ENCODE measurements at regions not wholly inside any gene's neighbourhood (a gene's known extent, or its start where the extent isn't known, plus 50 kb on each side); places are given as distances from the start of the nearest gene placed in this dataset.

DNA sequence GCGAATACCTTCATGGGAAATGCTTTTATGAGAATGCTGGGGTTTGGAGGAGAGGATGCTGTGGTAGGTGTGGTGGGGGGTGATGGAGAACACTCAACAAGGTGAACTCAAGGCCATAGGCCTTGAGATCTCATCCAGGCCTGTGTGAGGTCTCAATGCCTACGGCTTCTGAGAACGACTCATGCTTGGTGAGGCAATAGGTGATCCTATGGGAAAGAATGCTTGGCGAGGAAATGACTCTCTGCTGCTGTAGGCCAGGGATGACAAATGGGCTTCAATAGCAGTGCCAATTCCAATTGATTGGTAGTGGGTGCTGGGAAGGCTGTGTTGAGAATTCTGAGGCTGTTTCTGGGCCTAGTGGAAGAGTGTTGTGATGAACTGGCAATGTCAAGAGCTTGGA is 280.2 kb upstream of the CLINT1 start:
- H3K36me3 Mint-ChIP-seq (ENCODE audit: insufficient read depth, unreplicated experiment), result no peaks in the 10 kb centered on the region
- intact Hi-C loops (cut with micrococcal nuclease), result no loop called here
- no peaks in the 10 kb centered on the region for H3K9me3 Mint-ChIP-seq (ENCODE audit: unreplicated experiment)
- no peak overlapping the region for H3K27ac Mint-ChIP-seq (ENCODE audit: low read depth, unreplicated experiment)
- TF ChIP-seq CTCF (IDR thresholded peaks at IDR 0.05; ENCODE audit: unreplicated experiment), result no peak
- POLR2A ChIA-PET, result interaction anchor here (1.2 to 1.7 kb wide), 2 partner anchors 9 to 88 kb away, joined by 4 to 5 read pairs; no protein-coding TSS in a partner anchor
- CTCF ChIA-PET, result interaction anchor here (0.7 to 1.5 kb wide), 5 partner anchors 16 to 968 kb away, joined by 3 to 6 read pairs (median 3); no protein-coding TSS in a partner anchor
- H3K27me3 Mint-ChIP-seq (ENCODE audit: insufficient read depth, unreplicated experiment), result no peaks in the 10 kb centered on the region
- no TSS peak for BruUV-seq (replicated peaks)
- H3K4me1 Mint-ChIP-seq (ENCODE audit: insufficient read depth, unreplicated experiment), result no peaks in the 10 kb centered on the region
- H3K4me3 Mint-ChIP-seq (ENCODE audit: unreplicated experiment), result no peak overlapping the region
- DNase-seq (ENCODE audit: unreplicated experiment), result peak; percentile 78

DNA sequence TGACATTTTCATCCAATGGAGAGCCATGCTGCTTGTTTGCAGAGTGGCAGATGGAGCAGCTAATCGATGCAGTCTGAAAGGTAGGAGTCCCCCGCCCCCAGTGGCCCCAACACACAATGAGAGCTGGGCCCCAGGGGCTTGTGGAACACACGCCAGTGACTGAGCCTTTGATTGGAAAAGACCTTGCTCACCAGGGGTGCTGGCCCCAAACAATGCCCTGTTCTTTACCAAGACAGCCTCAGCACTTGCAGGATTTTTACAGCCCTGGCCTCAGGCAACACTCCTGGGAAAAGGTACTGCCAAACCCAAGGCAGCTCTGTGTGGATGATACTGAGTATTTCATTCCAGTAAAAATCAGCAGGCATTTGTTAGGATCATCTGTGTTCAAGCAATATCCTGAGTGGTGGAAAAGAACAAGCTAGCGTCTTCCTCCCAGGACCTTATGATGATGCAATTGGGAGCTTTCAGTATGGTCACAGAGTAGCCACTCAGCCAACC is 276.8 kb upstream of the CLINT1 start:
- CTCF ChIA-PET, result interaction anchor here (0.8 to 1.6 kb wide), 6 partner anchors 30 to 997 kb away, joined by 3 to 8 read pairs (median 4); no protein-coding TSS in a partner anchor
- intact Hi-C loops (cut with micrococcal nuclease), result no loop called here
- H3K4me3 Mint-ChIP-seq (ENCODE audit: unreplicated experiment), result no peak overlapping the region
- POLR2A ChIA-PET, result no interaction called here
- H3K36me3 Mint-ChIP-seq (ENCODE audit: insufficient read depth, unreplicated experiment), result no peaks in the 10 kb centered on the region
- H3K27ac Mint-ChIP-seq (ENCODE audit: low read depth, unreplicated experiment), result no peak overlapping the region
- H3K4me1 Mint-ChIP-seq (ENCODE audit: insufficient read depth, unreplicated experiment), result peaks cover 7% of the 10 kb centered on the region
- BruUV-seq (replicated peaks), result no TSS peak
- TF ChIP-seq CTCF (IDR thresholded peaks at IDR 0.05; ENCODE audit: unreplicated experiment), result no peak
- no peak for DNase-seq (ENCODE audit: unreplicated experiment)
- no peaks in the 10 kb centered on the region for H3K9me3 Mint-ChIP-seq (ENCODE audit: unreplicated experiment)
- no peaks in the 10 kb centered on the region for H3K27me3 Mint-ChIP-seq (ENCODE audit: insufficient read depth, unreplicated experiment)

- CTCF ChIA-PET, result interaction anchor here (0.7 to 1.3 kb wide), 3 partner anchors 10 to 58 kb away, joined by 3 to 5 read pairs (median 4); no protein-coding TSS in a partner anchor
- intact Hi-C loops (cut with micrococcal nuclease), result no loop called here
Observed at GRCh38 chr5:158133369-158133768, 274.4 kb upstream of the CLINT1 start.

GRCh38 chr5:158127536-158127935 is 268.6 kb upstream of the CLINT1 start:
- Mint-ChIP-seq H3K9me3 (ENCODE audit: unreplicated experiment) (no peaks in the 10 kb centered on the region), H3K36me3 (ENCODE audit: insufficient read depth, unreplicated experiment) (peaks cover 5% of the 10 kb centered on the region), H3K27ac (ENCODE audit: low read depth, unreplicated experiment) (no peak overlapping the region), H3K4me1 (ENCODE audit: insufficient read depth, unreplicated experiment) (no peaks in the 10 kb centered on the region), H3K4me3 (ENCODE audit: unreplicated experiment) (no peak overlapping the region), H3K27me3 (ENCODE audit: insufficient read depth, unreplicated experiment) (no peaks in the 10 kb centered on the region)
- ChIA-PET CTCF (interaction anchor here (0.7 to 0.9 kb wide), 2 partner anchors 38 to 178 kb away, joined by 3 read pairs; no protein-coding TSS in a partner anchor), POLR2A (interaction anchor here (1.4 kb wide), 1 partner anchor 9 kb away, joined by 4 read pairs; no protein-coding TSS in a partner anchor)
- no TSS peak for BruUV-seq (replicated peaks)
- intact Hi-C loops (cut with micrococcal nuclease), result no loop called here
- peak; percentile 67 for DNase-seq (ENCODE audit: unreplicated experiment)
- no peak for TF ChIP-seq CTCF (IDR thresholded peaks at IDR 0.05; ENCODE audit: unreplicated experiment)

More at GRCh38 chr5:158133369-158133768, 274.4 kb upstream of the CLINT1 start:
- Mint-ChIP-seq H3K9me3 (ENCODE audit: unreplicated experiment) (no peaks in the 10 kb centered on the region), H3K36me3 (ENCODE audit: insufficient read depth, unreplicated experiment) (no peaks in the 10 kb centered on the region), H3K4me1 (ENCODE audit: insufficient read depth, unreplicated experiment) (peaks cover 7% of the 10 kb centered on the region), H3K27ac (ENCODE audit: low read depth, unreplicated experiment) (no peak overlapping the region), H3K4me3 (ENCODE audit: unreplicated experiment) (no peak overlapping the region), H3K27me3 (ENCODE audit: insufficient read depth, unreplicated experiment) (no peaks in the 10 kb centered on the region)
- peak; percentile 35 for DNase-seq (ENCODE audit: unreplicated experiment)
- POLR2A ChIA-PET, result interaction anchor here (0.8 kb wide), 1 partner anchor 9 kb away, joined by 3 read pairs; no protein-coding TSS in a partner anchor
- BruUV-seq (replicated peaks), result no TSS peak
- TF ChIP-seq CTCF (IDR thresholded peaks at IDR 0.05; ENCODE audit: unreplicated experiment), result no peak
